Activated CD4-positive, alpha-beta memory T cell treated with anti-CD3 and anti-CD28 coated beads, Interleukin-2, amount 10 ng/mL, durations not matched to agents 7 days and 5 days (primary cell): ENCODE measurements at regions not wholly inside any gene's neighbourhood (a gene's known extent, or its start where the extent isn't known, plus 50 kb on each side); places are given as distances from the start of the nearest gene placed in this dataset.
"Not testable (repeated sequence)": the region's sequence is repeated elsewhere in the genome, so short reads cannot be mapped to it uniquely, and the experiment has no call there.

Experiments
- CTCF ChIA-PET: fragments of 350-600 bp; sonication (Branson Sonifier 250); formaldehyde crosslinking; loops from one replicate; lab custom pipeline; 2021; ENCODE audit warnings: antibody characterized with exemption, inconsistent platforms; lab: Charles Lee
- POLR2A ChIA-PET: fragments of 350-600 bp; sonication (Branson Sonifier 250); formaldehyde crosslinking; loops from one replicate; lab custom pipeline; 2021; ENCODE audit warnings: antibody characterized with exemption; lab: Charles Lee
- DNase-seq: peaks from one replicate; pipeline ENCODE4 v3.0.0-alpha.2; 2020
- H3K27ac Mint-ChIP-seq: one replicate; pipeline ENCODE4 v1.8.0; 2021; ENCODE audit warnings: mild to moderate bottlenecking, mixed read lengths
- H3K27me3 Mint-ChIP-seq: one replicate; pipeline ENCODE4 v1.8.0; 2021; ENCODE audit warnings: mixed read lengths
- H3K36me3 Mint-ChIP-seq: one replicate; pipeline ENCODE4 v1.8.0; 2021; ENCODE audit warnings: low read depth, mixed read lengths
- H3K4me1 Mint-ChIP-seq: one replicate; pipeline ENCODE4 v1.8.0; 2021; ENCODE audit warnings: mixed read lengths
- H3K4me3 Mint-ChIP-seq: one replicate; pipeline ENCODE4 v1.8.0; 2021; ENCODE audit warnings: mild to moderate bottlenecking, mixed read lengths
- H3K9me3 Mint-ChIP-seq: one replicate; pipeline ENCODE4 v1.8.0; 2021; ENCODE audit warnings: mixed read lengths

DNA sequence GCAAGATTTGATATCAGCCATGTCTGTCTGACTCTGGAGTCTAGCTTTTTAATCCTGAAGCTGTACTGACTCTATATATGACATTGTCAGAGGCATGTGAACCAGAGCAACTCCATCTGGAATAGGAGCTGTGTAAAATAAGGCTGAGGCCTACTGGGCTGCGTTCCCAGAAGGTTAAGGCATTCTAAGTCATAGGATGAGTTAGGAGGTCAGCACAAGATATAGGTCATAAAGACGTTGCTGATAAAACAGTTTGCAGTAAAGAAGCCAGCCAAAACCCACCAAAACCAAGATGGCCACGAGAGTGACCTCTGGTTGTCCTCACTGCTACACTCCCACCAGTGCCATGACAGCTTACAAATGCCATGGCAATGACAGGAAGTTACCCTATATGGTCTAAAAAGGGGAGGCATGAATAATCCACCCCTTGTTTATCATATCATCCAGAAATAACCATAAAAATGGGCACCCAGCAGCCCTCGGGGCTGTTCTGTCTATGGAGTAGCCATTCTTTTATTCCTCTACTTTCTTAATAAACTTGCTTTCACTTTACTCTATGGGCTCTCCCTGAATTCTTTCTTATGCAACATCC, 172.7 kb upstream of the KRR1 start:
- H3K4me1 Mint-ChIP-seq, DNase-seq, H3K9me3 Mint-ChIP-seq, POLR2A ChIA-PET, H3K27ac Mint-ChIP-seq, H3K36me3 Mint-ChIP-seq, H3K27me3 Mint-ChIP-seq, H3K4me3 Mint-ChIP-seq: not testable (repeated sequence)
- CTCF ChIA-PET: interaction anchor here (1.2 kb wide), 1 partner anchor 349 kb away, joined by 3 read pairs; no protein-coding TSS in a partner anchor

DNA sequence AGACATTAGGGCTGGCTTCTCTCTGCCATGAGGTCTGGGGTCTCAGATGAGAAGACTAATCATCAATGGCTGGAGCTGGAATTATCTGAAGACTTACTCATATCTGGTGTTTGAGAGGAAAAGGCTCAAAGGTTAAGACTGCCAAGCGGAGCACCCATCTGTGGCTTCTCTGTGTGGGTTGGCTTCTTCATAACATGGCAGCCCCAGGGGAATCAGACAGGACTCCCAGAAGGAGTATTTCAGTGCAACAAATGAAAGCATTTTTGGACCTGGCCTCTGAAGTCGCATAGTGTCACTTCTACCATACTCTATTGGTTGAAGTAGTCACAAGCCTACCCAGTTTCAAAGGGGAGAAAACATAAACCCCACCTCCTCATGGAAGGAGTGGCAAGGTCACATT, 171.8 kb upstream of the KRR1 start:
- Mint-ChIP-seq H3K27me3 (no peaks in the 10 kb centered on the region), H3K9me3 (peaks cover 3% of the 10 kb centered on the region), H3K36me3 (no peaks in the 10 kb centered on the region), H3K27ac (no peak overlapping the region), H3K4me1 (peaks cover 6% of the 10 kb centered on the region), H3K4me3 (no peak overlapping the region)
- no peak for DNase-seq
- ChIA-PET POLR2A (no interaction called here), CTCF (interaction anchor here (0.6 kb wide), 1 partner anchor 773 kb away, joined by 3 read pairs; no protein-coding TSS in a partner anchor)

DNA sequence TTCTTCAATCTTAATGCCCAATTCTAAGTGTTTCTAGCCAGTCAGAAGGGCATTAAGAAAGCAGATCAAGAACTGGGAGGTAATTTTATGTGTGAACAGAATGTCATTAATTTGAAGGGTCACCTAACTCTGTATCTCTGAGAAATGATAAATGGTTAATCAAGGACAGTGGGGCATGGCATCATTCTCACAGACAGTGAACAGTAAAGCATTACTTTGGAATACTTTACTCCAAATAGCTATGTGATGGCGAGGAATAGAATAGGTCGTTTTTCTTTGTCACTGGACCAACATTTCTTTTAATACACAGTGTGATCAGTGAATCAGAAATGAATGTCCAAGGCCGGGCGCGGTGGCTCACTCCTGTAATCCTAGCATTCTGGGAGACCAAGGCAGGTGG, 166.1 kb upstream of the KRR1 start:
- Mint-ChIP-seq H3K27me3 (peaks cover 2% of the 10 kb centered on the region), H3K4me1 (no peaks in the 10 kb centered on the region), H3K9me3 (peaks cover 3% of the 10 kb centered on the region), H3K27ac (no peak overlapping the region), H3K36me3 (no peaks in the 10 kb centered on the region), H3K4me3 (no peak overlapping the region)
- no peak for DNase-seq
- ChIA-PET CTCF (no interaction called here), POLR2A (no interaction called here)

DNA sequence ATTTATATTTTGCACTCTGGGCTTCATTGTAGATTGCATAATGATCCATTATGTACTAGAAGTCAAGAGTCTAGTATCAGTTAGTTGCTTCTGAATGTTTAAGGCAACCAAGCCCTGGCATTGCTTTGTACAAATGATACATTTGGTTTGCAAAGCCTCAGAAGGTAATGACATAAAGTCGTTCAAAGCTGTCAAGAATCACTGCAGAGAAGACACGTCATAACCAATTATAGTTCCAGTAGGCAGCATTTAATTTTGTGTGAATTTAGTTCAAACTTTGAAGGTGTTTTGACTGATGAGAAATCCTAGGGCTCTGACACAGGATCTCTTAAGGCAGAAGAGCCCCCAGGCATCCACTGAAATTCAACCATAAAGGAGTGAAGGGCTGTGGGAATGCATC, 163.0 kb upstream of the KRR1 start:
- DNase-seq: no peak
- POLR2A ChIA-PET: no interaction called here
- Mint-ChIP-seq H3K27me3 (peaks cover 2% of the 10 kb centered on the region), H3K27ac (no peak overlapping the region), H3K36me3 (no peaks in the 10 kb centered on the region), H3K4me1 (no peaks in the 10 kb centered on the region), H3K9me3 (no peaks in the 10 kb centered on the region), H3K4me3 (no peak overlapping the region)
- CTCF ChIA-PET: no interaction called here

DNA sequence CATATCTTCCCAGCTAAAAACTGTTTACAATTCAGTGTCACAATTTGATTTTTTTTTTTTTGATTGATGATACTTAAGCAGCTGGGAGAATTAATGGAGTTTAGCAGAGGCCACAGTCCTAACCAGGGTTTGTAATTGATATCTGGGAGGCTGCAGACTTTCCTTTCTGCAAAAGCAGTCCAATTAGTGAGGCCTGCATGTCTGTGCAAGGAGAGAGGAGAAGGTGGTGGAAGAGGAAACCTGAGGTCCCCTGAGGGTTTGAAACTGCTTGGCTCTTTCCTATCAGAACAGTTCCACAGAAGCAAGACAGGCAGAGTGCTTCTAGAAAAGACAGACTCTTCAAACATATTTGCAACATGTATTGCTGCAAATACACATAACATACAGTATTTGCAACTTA, 160.8 kb upstream of the KRR1 start:
- CTCF ChIA-PET: no interaction called here
- POLR2A ChIA-PET: no interaction called here

DNA sequence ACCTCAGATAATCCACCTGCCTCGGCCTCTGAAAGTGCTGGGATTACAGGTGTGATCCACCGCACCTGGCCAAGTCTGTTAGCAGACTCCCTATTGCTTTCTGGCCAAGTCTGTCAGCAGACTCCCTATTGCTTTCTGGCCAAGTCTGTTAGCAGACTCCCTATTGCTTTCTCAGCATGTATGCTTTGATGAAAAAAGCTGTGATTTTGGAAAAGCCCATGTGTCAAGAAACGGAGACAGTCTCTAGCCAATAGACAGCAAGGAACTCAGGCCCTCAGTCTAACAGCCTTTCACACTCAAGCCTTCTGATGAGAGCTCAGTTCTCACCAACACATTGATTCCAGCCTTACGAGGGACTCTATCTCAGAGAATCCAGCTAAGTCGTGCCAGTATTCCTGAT, 158.8 kb upstream of the KRR1 start:
- POLR2A ChIA-PET: no interaction called here
- Mint-ChIP-seq H3K36me3 (no peaks in the 10 kb centered on the region), H3K4me1 (no peaks in the 10 kb centered on the region), H3K27me3 (no peaks in the 10 kb centered on the region), H3K27ac (no peak overlapping the region), H3K4me3 (no peak overlapping the region), H3K9me3 (no peaks in the 10 kb centered on the region)
- CTCF ChIA-PET: no interaction called here
- no peak for DNase-seq

More for the DNA sequence above, 160.8 kb upstream of the KRR1 start:
- H3K27me3 Mint-ChIP-seq: no peaks in the 10 kb centered on the region
- no peak overlapping the region for H3K27ac Mint-ChIP-seq
- no peak overlapping the region for H3K4me3 Mint-ChIP-seq
- no peak for DNase-seq
- H3K9me3 Mint-ChIP-seq: no peaks in the 10 kb centered on the region
- H3K4me1 Mint-ChIP-seq: no peaks in the 10 kb centered on the region
- no peaks in the 10 kb centered on the region for H3K36me3 Mint-ChIP-seq

DNA sequence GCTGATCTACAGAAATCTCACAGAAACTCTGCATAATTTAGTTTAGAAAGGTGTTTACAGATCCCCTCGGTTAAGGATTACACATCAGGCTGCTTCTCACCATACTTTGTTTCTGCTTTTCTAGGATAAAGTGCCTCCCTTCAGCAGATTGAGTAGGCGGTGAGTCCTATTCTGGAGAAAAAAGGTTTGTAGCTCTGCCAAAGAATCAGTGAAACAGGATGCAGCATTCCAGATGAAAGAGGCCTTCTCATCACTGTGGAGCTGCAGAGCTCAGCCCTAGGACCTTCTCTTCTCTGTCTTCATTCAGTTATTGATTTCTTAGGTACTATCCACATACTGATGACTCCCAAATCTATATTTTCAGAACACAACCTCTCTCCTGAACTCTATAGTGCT, 155.5 kb upstream of the KRR1 start:
- Mint-ChIP-seq H3K4me3 (no peak overlapping the region), H3K4me1 (no peaks in the 10 kb centered on the region), H3K9me3 (no peaks in the 10 kb centered on the region), H3K27ac (no peak overlapping the region), H3K36me3 (no peaks in the 10 kb centered on the region), H3K27me3 (peaks cover 5% of the 10 kb centered on the region)
- DNase-seq: no peak
- POLR2A ChIA-PET: no interaction called here
- CTCF ChIA-PET: no interaction called here

DNA sequence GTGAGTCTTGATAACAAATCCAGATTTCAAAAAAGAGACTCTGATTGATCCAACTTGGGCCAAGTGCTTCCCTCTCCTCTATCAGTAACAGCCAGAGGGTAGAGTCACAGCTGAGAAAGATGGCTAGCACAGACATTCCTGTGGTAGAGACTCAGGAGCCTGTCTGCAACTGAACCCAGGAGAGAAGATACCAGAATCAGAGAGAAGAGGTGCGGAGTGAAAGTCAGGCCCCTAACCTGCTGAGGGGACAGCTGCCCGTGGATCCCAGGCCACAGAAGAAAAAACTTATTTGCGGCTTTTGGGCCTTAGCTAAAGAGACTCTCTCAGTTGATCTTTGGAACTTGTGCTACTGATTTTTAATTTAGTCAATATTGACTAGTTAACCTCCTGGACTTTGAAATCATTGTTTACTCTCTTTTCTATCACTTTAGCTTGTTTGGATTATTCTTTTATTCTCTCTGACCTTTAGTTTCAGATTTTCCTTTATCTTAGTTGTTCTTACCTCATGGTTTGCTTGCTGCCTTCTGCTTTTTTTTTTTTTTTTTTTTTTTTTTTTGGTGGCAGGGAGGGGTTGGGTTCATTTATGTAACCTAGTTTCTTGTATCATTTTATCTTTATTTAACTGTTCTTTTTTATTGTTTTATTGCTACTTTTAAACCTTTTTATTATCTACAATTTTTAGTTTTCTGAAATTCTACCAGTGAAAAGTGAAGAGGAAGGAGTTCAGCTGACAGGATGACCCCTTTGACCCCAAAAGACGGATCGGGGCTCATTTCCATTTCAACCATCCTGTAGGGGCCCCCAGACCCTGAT, 154.9 kb upstream of the KRR1 start:
- Mint-ChIP-seq H3K36me3 (no peaks in the 10 kb centered on the region), H3K27me3 (peaks cover 5% of the 10 kb centered on the region), H3K4me3 (no peak overlapping the region), H3K27ac (no peak overlapping the region), H3K9me3 (no peaks in the 10 kb centered on the region), H3K4me1 (no peaks in the 10 kb centered on the region)
- POLR2A ChIA-PET: no interaction called here
- CTCF ChIA-PET: no interaction called here
- no peak for DNase-seq

DNA sequence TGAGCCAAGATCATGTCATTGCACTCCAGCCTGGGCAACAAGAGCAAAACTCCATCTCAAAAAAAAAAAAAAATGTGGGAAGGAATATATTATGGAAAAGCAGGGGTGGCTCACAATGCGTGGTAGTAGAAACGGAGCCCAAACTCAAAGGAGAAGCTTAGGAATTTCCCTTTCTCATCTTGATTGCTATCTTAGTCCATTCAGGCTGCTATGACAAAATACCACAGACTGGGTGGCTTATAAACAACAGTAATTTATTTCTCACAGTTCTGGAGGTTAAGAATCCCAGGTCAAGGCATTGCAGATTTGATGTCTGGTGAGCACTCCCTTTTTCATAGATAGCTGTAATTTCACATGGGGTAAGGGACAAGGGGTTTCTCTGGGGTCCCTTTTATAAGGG, 153.8 kb upstream of the KRR1 start:
- CTCF ChIA-PET: no interaction called here
- Mint-ChIP-seq H3K36me3 (no peaks in the 10 kb centered on the region), H3K4me3 (no peak overlapping the region), H3K27me3 (peaks cover 5% of the 10 kb centered on the region), H3K9me3 (no peaks in the 10 kb centered on the region), H3K27ac (no peak overlapping the region), H3K4me1 (no peaks in the 10 kb centered on the region)
- POLR2A ChIA-PET: no interaction called here
- DNase-seq: no peak

DNA sequence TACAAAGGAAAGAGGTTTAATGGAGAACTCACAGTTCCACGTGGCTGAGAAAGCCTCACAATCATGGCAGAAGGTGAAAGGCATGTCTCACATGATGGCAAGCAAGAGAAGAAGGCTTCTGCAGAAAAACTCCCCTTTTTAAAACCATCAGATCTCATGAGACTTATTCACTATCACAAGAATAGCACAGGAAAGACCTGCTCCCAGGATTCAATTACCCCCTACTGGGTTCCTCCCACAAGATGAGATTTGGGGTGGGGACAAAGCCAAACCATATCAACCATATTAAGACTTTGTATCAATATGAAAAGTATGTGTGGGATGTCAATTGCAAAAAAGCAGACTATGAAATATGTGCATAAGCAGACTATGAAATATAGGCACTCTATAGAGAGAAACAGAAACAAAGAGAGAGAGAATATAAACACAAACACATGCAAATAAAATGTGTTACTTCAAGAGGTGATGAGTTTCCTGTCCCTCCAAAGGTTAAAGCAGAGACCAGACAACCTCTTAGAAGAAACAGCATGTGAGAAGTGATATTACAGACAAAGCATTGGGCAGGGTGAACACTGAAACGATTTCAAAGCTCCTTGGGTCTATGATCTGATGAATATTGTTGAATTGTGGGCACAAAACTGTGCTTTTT, 151.2 kb upstream of the KRR1 start:
- ChIA-PET CTCF (interaction anchor here (1.1 kb wide), 1 partner anchor 369 kb away, joined by 5 read pairs; the partner anchor contains the start of gene PHLDA1), POLR2A (no interaction called here)
- no peak for DNase-seq
- H3K27ac Mint-ChIP-seq: no peak overlapping the region
- H3K4me1 Mint-ChIP-seq: peaks cover 8% of the 10 kb centered on the region
- H3K4me3 Mint-ChIP-seq: no peak overlapping the region
- no peaks in the 10 kb centered on the region for H3K36me3 Mint-ChIP-seq
- H3K27me3 Mint-ChIP-seq: peaks cover 5% of the 10 kb centered on the region
- no peaks in the 10 kb centered on the region for H3K9me3 Mint-ChIP-seq

DNA sequence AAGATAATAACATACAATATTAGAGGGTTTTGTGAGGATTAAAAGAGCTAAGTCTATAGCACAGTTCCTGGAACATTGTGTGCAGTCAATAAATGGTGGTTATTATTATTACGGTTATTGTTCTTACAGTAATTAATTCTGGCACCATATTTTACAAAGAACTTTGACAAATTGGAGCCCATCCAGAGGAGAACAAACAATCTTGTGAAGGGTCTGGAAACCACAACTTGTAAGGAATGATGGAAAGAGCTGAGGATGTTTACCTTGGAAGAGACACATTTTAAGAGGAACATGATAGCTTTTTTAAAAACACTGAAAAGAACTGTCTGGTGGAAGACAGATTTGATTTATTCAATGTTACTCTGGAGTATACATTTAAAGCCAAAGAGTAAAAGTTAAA, 150.5 kb upstream of the KRR1 start:
- CTCF ChIA-PET: interaction anchor here (0.5 to 1.1 kb wide), 2 partner anchors 108 to 370 kb away, joined by 5 read pairs; partner anchors contain the start of gene PHLDA1
- no peak overlapping the region for H3K27ac Mint-ChIP-seq
- H3K4me1 Mint-ChIP-seq: peaks cover 10% of the 10 kb centered on the region
- no peaks in the 10 kb centered on the region for H3K36me3 Mint-ChIP-seq
- no peak overlapping the region for H3K4me3 Mint-ChIP-seq
- DNase-seq: no peak
- H3K27me3 Mint-ChIP-seq: peaks cover 5% of the 10 kb centered on the region
- no peaks in the 10 kb centered on the region for H3K9me3 Mint-ChIP-seq
- POLR2A ChIA-PET: no interaction called here

DNA sequence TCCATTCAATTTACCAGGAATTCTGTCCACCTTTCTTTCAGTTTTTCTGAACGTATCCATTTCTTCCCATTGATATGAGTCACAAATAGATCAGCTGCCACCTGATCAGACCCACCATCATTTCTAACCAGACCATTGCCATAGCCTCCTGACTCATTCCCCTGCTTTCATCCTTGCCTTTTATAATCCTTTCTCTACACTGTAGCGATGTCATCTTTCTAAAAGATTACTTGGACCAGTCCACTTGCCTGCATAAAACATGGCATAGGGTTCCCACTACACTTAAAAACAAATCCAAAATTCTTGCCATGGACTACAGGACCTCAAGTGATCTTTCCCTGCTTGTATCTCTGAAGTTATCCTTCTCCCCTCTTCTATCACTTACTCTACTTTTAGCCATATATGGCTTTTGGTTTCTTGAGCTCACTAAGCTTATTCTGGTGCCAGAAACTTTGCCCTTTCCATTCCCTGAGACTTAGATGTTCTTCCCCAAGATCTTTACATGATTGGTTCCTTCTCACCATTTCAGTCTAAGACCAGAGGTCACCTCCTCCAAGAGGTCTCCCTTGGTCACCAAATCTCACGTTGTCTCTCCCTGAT, 149.5 kb upstream of the KRR1 start:
- H3K36me3 Mint-ChIP-seq: no peaks in the 10 kb centered on the region
- no peaks in the 10 kb centered on the region for H3K9me3 Mint-ChIP-seq
- CTCF ChIA-PET: interaction anchor here (0.6 to 1.4 kb wide), 2 partner anchors 58 to 866 kb away, joined by 3 read pairs; no protein-coding TSS in a partner anchor
- H3K4me1 Mint-ChIP-seq: peaks cover 19% of the 10 kb centered on the region
- H3K27ac Mint-ChIP-seq: no peak overlapping the region
- no peak for DNase-seq
- no peak overlapping the region for H3K4me3 Mint-ChIP-seq
- POLR2A ChIA-PET: interaction anchor here (0.8 kb wide), 1 partner anchor 19 kb away, joined by 3 read pairs; no protein-coding TSS in a partner anchor
- H3K27me3 Mint-ChIP-seq: peaks cover 5% of the 10 kb centered on the region

DNA sequence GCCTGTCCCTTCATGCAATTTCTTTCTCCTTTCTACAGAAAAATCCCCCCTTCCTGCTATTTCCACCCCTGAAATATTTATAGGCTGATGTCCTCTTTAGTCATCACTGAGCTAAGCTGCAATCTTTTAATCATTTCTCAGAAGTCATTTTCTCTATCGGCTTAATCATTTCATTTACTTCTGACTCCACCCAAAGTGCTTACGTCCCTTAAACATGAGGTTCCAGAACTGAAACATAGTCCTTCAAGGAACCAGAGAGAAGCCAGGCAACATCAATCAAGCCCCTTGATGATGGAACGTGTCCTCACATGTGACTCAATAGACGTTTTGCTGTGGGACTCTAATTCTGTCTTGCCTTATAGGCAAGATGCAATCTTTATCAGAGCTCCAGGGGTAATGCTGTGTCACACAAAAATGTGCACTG, 148.7 kb upstream of the KRR1 start:
- Mint-ChIP-seq H3K27me3 (peaks cover 5% of the 10 kb centered on the region), H3K27ac (no peak overlapping the region), H3K36me3 (peaks cover 2% of the 10 kb centered on the region), H3K4me1 (peaks cover 27% of the 10 kb centered on the region), H3K9me3 (no peaks in the 10 kb centered on the region), H3K4me3 (no peak overlapping the region)
- CTCF ChIA-PET: interaction anchor here (1.4 kb wide), 1 partner anchor 59 kb away, joined by 3 read pairs; no protein-coding TSS in a partner anchor
- POLR2A ChIA-PET: interaction anchor here (0.8 to 1.0 kb wide), 2 partner anchors 19 to 361 kb away, joined by 3 read pairs; no protein-coding TSS in a partner anchor
- DNase-seq: no peak
